Subcutaneous abdominal adipose tissue (tissue), 5 donors: ENCODE measurements at regions not wholly inside any gene's neighbourhood (a gene's known extent, or its start where the extent isn't known, plus 50 kb on each side); places are given as distances from the start of the nearest gene placed in this dataset.

Source experiments
- H3K27ac ChIP-seq: one replicate; pipeline ENCODE4 v1.7.0; 2013; ENCODE audit warnings: low read depth, mild to moderate bottlenecking, inconsistent platforms, low read length, moderate library complexity
- H3K27me3 ChIP-seq, 5 donors: one replicate each; pipeline ENCODE4 v1.7.0; 2013; ENCODE audit warnings: low read length in 5 of 5, inconsistent platforms in 1 of 5; ENCODE audit not compliant: control insufficient read depth in 5 of 5, insufficient read depth in 4 of 5
- H3K36me3 ChIP-seq, 5 donors: one replicate each; pipeline ENCODE4 v1.7.0; 2013; ENCODE audit warnings: low read length in 5 of 5; ENCODE audit not compliant: control insufficient read depth in 5 of 5, insufficient read depth in 5 of 5
- H3K4me1 ChIP-seq, 5 donors: one replicate each; pipeline ENCODE4 v1.7.0; 2013; ENCODE audit warnings: low read length in 5 of 5, mild to moderate bottlenecking in 3 of 5, moderate library complexity in 1 of 5; ENCODE audit not compliant: control insufficient read depth in 5 of 5, insufficient read depth in 5 of 5
- H3K4me3 ChIP-seq, 5 donors: one replicate each; pipeline ENCODE4 v1.7.0; 2013; ENCODE audit warnings: low read length in 5 of 5, low read depth in 1 of 5
- H3K9ac ChIP-seq, 5 donors: one replicate each; pipeline ENCODE4 v1.7.0; 2013; ENCODE audit warnings: low read length in 5 of 5, mild to moderate bottlenecking in 4 of 5, moderate library complexity in 3 of 5
- H3K9me3 ChIP-seq, 5 donors: one replicate each; pipeline ENCODE4 v1.7.0; 2013; ENCODE audit warnings: low read length in 5 of 5; ENCODE audit not compliant: control insufficient read depth in 5 of 5
- donor health status: healthy.
- donor health status: healthy.
- donor health status: healthy.
- donor health status: healthy.
- donor health status: healthy.

GRCh38 chr12:4003576-4003975 lies 130.4 kb upstream of the PARP11 start:
- H3K9me3 ChIP-seq = peaks cover 0 to 3% (median 0%) of the 10 kb centered on the region in 5 donors
- no peak overlapping the region for H3K9ac ChIP-seq
- no peak overlapping the region for H3K4me3 ChIP-seq
- H3K36me3 ChIP-seq = no peaks in the 10 kb centered on the region
- no peak overlapping the region for H3K27ac ChIP-seq
- H3K27me3 ChIP-seq = no peaks in the 10 kb centered on the region
- H3K4me1 ChIP-seq = peaks cover 1 to 11% (median 6%) of the 10 kb centered on the region in 5 donors

GRCh38 chr12:4002601-4003000 lies 129.4 kb upstream of the PARP11 start:
- Histone ChIP-seq H3K4me1 (peaks cover 1 to 11% (median 6%) of the 10 kb centered on the region in 5 donors), H3K36me3 (no peaks in the 10 kb centered on the region), H3K4me3 (no peak overlapping the region), H3K9ac (no peak overlapping the region), H3K9me3 (peaks cover 0 to 3% (median 0%) of the 10 kb centered on the region in 5 donors), H3K27ac (no peak overlapping the region), H3K27me3 (no peaks in the 10 kb centered on the region)

- no peaks in the 10 kb centered on the region for H3K36me3 ChIP-seq
- H3K9ac ChIP-seq = no peak overlapping the region
- peaks cover 1 to 11% (median 6%) of the 10 kb centered on the region in 5 donors for H3K4me1 ChIP-seq
- H3K27ac ChIP-seq = no peak overlapping the region
- no peak overlapping the region for H3K4me3 ChIP-seq
- H3K9me3 ChIP-seq = peaks cover 0 to 3% (median 0%) of the 10 kb centered on the region in 5 donors
- H3K27me3 ChIP-seq = peaks cover 0 to 2% (median 0%) of the 10 kb centered on the region in 5 donors
These were observed 128.6 kb upstream of the PARP11 start for GRCh38 chr12:4001841-4002240.

GRCh38 chr12:4001031-4001430 lies 127.8 kb upstream of the PARP11 start:
- Histone ChIP-seq H3K27ac (no peak overlapping the region), H3K36me3 (no peaks in the 10 kb centered on the region), H3K4me3 (no peak overlapping the region), H3K27me3 (peaks cover 0 to 2% (median 0%) of the 10 kb centered on the region in 5 donors), H3K4me1 (peaks cover 1 to 11% (median 6%) of the 10 kb centered on the region in 5 donors), H3K9me3 (peaks cover 0 to 3% (median 0%) of the 10 kb centered on the region in 5 donors), H3K9ac (no peak overlapping the region)

GRCh38 chr12:3999904-4000303 lies 126.7 kb upstream of the PARP11 start:
- Histone ChIP-seq H3K36me3 (no peaks in the 10 kb centered on the region), H3K9ac (no peak overlapping the region), H3K27ac (no peak overlapping the region), H3K4me3 (no peak overlapping the region), H3K9me3 (peaks cover 0 to 3% (median 0%) of the 10 kb centered on the region in 5 donors), H3K27me3 (peaks cover 0 to 2% (median 0%) of the 10 kb centered on the region in 5 donors), H3K4me1 (peaks cover 1 to 6% (median 6%) of the 10 kb centered on the region in 5 donors)

- Histone ChIP-seq H3K36me3 (no peaks in the 10 kb centered on the region), H3K9me3 (peaks cover 0 to 3% (median 0%) of the 10 kb centered on the region in 5 donors), H3K4me3 (no peak overlapping the region), H3K27me3 (peaks cover 0 to 2% (median 0%) of the 10 kb centered on the region in 5 donors), H3K4me1 (no peaks in the 10 kb centered on the region), H3K9ac (no peak overlapping the region), H3K27ac (no peak overlapping the region)
These were observed 126.0 kb upstream of the PARP11 start for GRCh38 chr12:3998968-3999792.

- Histone ChIP-seq H3K4me3 (no peak overlapping the region), H3K27ac (no peak overlapping the region)
These were observed 125.2 kb upstream of the PARP11 start for GRCh38 chr12:3998397-3998796.

GRCh38 chr12:3996322-3996721 lies 123.1 kb upstream of the PARP11 start:
- no peaks in the 10 kb centered on the region for H3K36me3 ChIP-seq
- H3K9me3 ChIP-seq = peaks cover 0 to 3% (median 0%) of the 10 kb centered on the region in 5 donors
- no peaks in the 10 kb centered on the region for H3K4me1 ChIP-seq
- no peak overlapping the region for H3K27ac ChIP-seq
- peaks cover 0 to 13% (median 4%) of the 10 kb centered on the region in 5 donors for H3K27me3 ChIP-seq
- H3K9ac ChIP-seq = no peak overlapping the region
- H3K4me3 ChIP-seq = no peak overlapping the region

More at GRCh38 chr12:3998397-3998796, 125.2 kb upstream of the PARP11 start:
- H3K27me3 ChIP-seq = peaks cover 0 to 3% (median 0%) of the 10 kb centered on the region in 5 donors
- H3K36me3 ChIP-seq = no peaks in the 10 kb centered on the region
- no peak overlapping the region for H3K9ac ChIP-seq
- H3K9me3 ChIP-seq = peaks cover 0 to 3% (median 0%) of the 10 kb centered on the region in 5 donors
- no peaks in the 10 kb centered on the region for H3K4me1 ChIP-seq

- Histone ChIP-seq H3K27me3 (peaks cover 0 to 13% (median 9%) of the 10 kb centered on the region in 5 donors), H3K4me1 (no peaks in the 10 kb centered on the region), H3K9me3 (no peaks in the 10 kb centered on the region), H3K36me3 (no peaks in the 10 kb centered on the region), H3K4me3 (no peak overlapping the region), H3K9ac (no peak overlapping the region), H3K27ac (no peak overlapping the region)
These were observed 122.1 kb upstream of the PARP11 start for GRCh38 chr12:3995306-3995705.

GRCh38 chr12:3994500-3994899 lies 121.3 kb upstream of the PARP11 start:
- no peaks in the 10 kb centered on the region for H3K9me3 ChIP-seq
- no peaks in the 10 kb centered on the region for H3K36me3 ChIP-seq
- no peak overlapping the region for H3K9ac ChIP-seq
- H3K4me3 ChIP-seq = no peak overlapping the region
- no peaks in the 10 kb centered on the region for H3K4me1 ChIP-seq
- H3K27ac ChIP-seq = no peak overlapping the region
- peaks cover 0 to 16% (median 13%) of the 10 kb centered on the region in 5 donors for H3K27me3 ChIP-seq
